HUES6 (cell line): ENCODE measurements at regions not wholly inside any gene's neighbourhood (a gene's known extent, or its start where the extent isn't known, plus 50 kb on each side); places are given as distances from the start of the nearest gene placed in this dataset.

Experiments used
- H3K27ac ChIP-seq: 2 replicates; pipeline ENCODE4 v1.7.0; 2013; ENCODE audit warnings: low read depth, mild to moderate bottlenecking, low read length, inconsistent platforms
- H3K27me3 ChIP-seq: 2 replicates; pipeline ENCODE4 v1.6.1; 2013; ENCODE audit warnings: low read length; ENCODE audit not compliant: control insufficient read depth, insufficient read depth
- H3K36me3 ChIP-seq: 2 replicates; pipeline ENCODE4 v1.6.1; 2013; ENCODE audit warnings: low read length; ENCODE audit not compliant: control insufficient read depth, insufficient read depth
- H3K4me1 ChIP-seq: 2 replicates; pipeline ENCODE4 v1.6.1; 2013; ENCODE audit warnings: low read length; ENCODE audit not compliant: control insufficient read depth, insufficient read depth
- H3K4me3 ChIP-seq: 2 replicates; pipeline ENCODE4 v1.5.1; 2013; ENCODE audit warnings: low read depth, low read length
- H3K9ac ChIP-seq: one replicate; pipeline ENCODE4 v1.6.1; 2013; ENCODE audit warnings: mild to moderate bottlenecking, low read length
- H3K9me3 ChIP-seq: 2 replicates; pipeline ENCODE4 v1.6.1; 2013; ENCODE audit warnings: low read depth, low read length; ENCODE audit not compliant: control insufficient read depth, insufficient read depth

GRCh38 chr1:172952516-172952915 lies 98.2 kb downstream of the TNFSF18 start:
- no peaks in the 10 kb centered on the region for H3K9me3 ChIP-seq
- no peaks in the 10 kb centered on the region for H3K27me3 ChIP-seq
- H3K4me1 ChIP-seq = no peaks in the 10 kb centered on the region; the same call in 1 of the 2 replicates
- no peak overlapping the region for H3K27ac ChIP-seq
- H3K4me3 ChIP-seq = no peak overlapping the region
- H3K9ac ChIP-seq = no peak overlapping the region
- no peaks in the 10 kb centered on the region for H3K36me3 ChIP-seq

GRCh38 chr1:172954476-172955150 lies 96.1 kb downstream of the TNFSF18 start:
- H3K27ac ChIP-seq = no peak overlapping the region
- no peaks in the 10 kb centered on the region for H3K36me3 ChIP-seq
- no peak overlapping the region for H3K9ac ChIP-seq
- H3K4me3 ChIP-seq = no peak overlapping the region
- no peaks in the 10 kb centered on the region for H3K9me3 ChIP-seq
- no peaks in the 10 kb centered on the region for H3K27me3 ChIP-seq
- H3K4me1 ChIP-seq = no peaks in the 10 kb centered on the region; the same call in 1 of the 2 replicates

GRCh38 chr1:172955161-172955815 lies 95.5 kb downstream of the TNFSF18 start:
- Histone ChIP-seq H3K36me3 (no peaks in the 10 kb centered on the region), H3K9ac (no peak overlapping the region), H3K9me3 (no peaks in the 10 kb centered on the region), H3K4me1 (no peaks in the 10 kb centered on the region; the same call in 1 of the 2 replicates), H3K27ac (no peak overlapping the region), H3K4me3 (no peak overlapping the region), H3K27me3 (no peaks in the 10 kb centered on the region)

GRCh38 chr1:172956871-172957270 lies 93.9 kb downstream of the TNFSF18 start:
- H3K4me1 ChIP-seq = no peaks in the 10 kb centered on the region
- no peak overlapping the region for H3K4me3 ChIP-seq
- no peak overlapping the region for H3K27ac ChIP-seq
- no peaks in the 10 kb centered on the region for H3K36me3 ChIP-seq
- H3K9me3 ChIP-seq = no peaks in the 10 kb centered on the region
- H3K9ac ChIP-seq = no peak overlapping the region
- H3K27me3 ChIP-seq = no peaks in the 10 kb centered on the region

GRCh38 chr1:172957491-172957890 lies 93.2 kb downstream of the TNFSF18 start:
- no peaks in the 10 kb centered on the region for H3K36me3 ChIP-seq
- no peak overlapping the region for H3K4me3 ChIP-seq
- H3K27me3 ChIP-seq = no peaks in the 10 kb centered on the region
- no peak overlapping the region for H3K27ac ChIP-seq
- H3K9me3 ChIP-seq = no peaks in the 10 kb centered on the region
- H3K9ac ChIP-seq = no peak overlapping the region
- no peaks in the 10 kb centered on the region for H3K4me1 ChIP-seq

- H3K9ac ChIP-seq = no peak overlapping the region
- no peaks in the 10 kb centered on the region for H3K36me3 ChIP-seq
- H3K9me3 ChIP-seq = no peaks in the 10 kb centered on the region
- no peak overlapping the region for H3K4me3 ChIP-seq
- H3K4me1 ChIP-seq = no peaks in the 10 kb centered on the region
- no peaks in the 10 kb centered on the region for H3K27me3 ChIP-seq
- no peak overlapping the region for H3K27ac ChIP-seq
These were observed 91.2 kb downstream of the TNFSF18 start for GRCh38 chr1:172959571-172959970.

- Histone ChIP-seq H3K9ac (no peak overlapping the region), H3K27me3 (no peaks in the 10 kb centered on the region), H3K4me1 (no peaks in the 10 kb centered on the region), H3K36me3 (no peaks in the 10 kb centered on the region), H3K27ac (no peak overlapping the region), H3K4me3 (no peak overlapping the region), H3K9me3 (no peaks in the 10 kb centered on the region)
These were observed 90.7 kb downstream of the TNFSF18 start for GRCh38 chr1:172960019-172960418.

- Histone ChIP-seq H3K27me3 (no peaks in the 10 kb centered on the region), H3K9me3 (no peaks in the 10 kb centered on the region), H3K27ac (no peak overlapping the region), H3K4me1 (no peaks in the 10 kb centered on the region), H3K9ac (no peak overlapping the region), H3K36me3 (no peaks in the 10 kb centered on the region), H3K4me3 (no peak overlapping the region)
These were observed 90.1 kb downstream of the TNFSF18 start for GRCh38 chr1:172960454-172961208.

- H3K36me3 ChIP-seq = no peaks in the 10 kb centered on the region
- H3K27ac ChIP-seq = no peak overlapping the region
- H3K4me1 ChIP-seq = no peaks in the 10 kb centered on the region; the same call in 1 of the 2 replicates
- H3K9ac ChIP-seq = no peak overlapping the region
- no peaks in the 10 kb centered on the region for H3K27me3 ChIP-seq
- H3K4me3 ChIP-seq = no peak overlapping the region
- H3K9me3 ChIP-seq = no peaks in the 10 kb centered on the region
These were observed 85.9 kb downstream of the TNFSF18 start for GRCh38 chr1:172964864-172965263.

GRCh38 chr1:172966844-172967540 lies 83.7 kb downstream of the TNFSF18 start:
- no peaks in the 10 kb centered on the region; the same call in 1 of the 2 replicates for H3K4me1 ChIP-seq
- H3K27me3 ChIP-seq = no peaks in the 10 kb centered on the region
- H3K9ac ChIP-seq = no peak overlapping the region
- H3K27ac ChIP-seq = no peak overlapping the region
- no peak overlapping the region for H3K4me3 ChIP-seq
- no peaks in the 10 kb centered on the region for H3K9me3 ChIP-seq
- no peaks in the 10 kb centered on the region for H3K36me3 ChIP-seq
